HEK293T (cell line): ENCODE measurements at regions not wholly inside any gene's neighbourhood (a gene's known extent, or its start where the extent isn't known, plus 50 kb on each side); places are given as distances from the start of the nearest gene placed in this dataset.

Experiments
- CTCF ChIA-PET: fragments of 350-600 bp; formaldehyde crosslinking; extraction: SDS; loops from one replicate; lab custom pipeline; 2021; ENCODE audit warnings: antibody characterized with exemption, inconsistent platforms; lab: Yijun Ruan, JAX
- POLR2A ChIA-PET: fragments of 350-600 bp; formaldehyde crosslinking; extraction: SDS; loops from one replicate; lab custom pipeline; 2020; ENCODE audit warnings: antibody characterized with exemption, inconsistent platforms; lab: Yijun Ruan, JAX
- DNase-seq: peaks from one replicate; pipeline ENCODE4 v3.0.0; 2012; ENCODE audit warnings: mixed read lengths; ENCODE audit errors: extremely low spot score
- ARNT ChIP-seq: fragments of 450-650 bp; IDR thresholded peaks from 2 replicates; pipeline ENCODE4 v1.6.1; 2017; ENCODE audit warnings: mild to moderate bottlenecking
- BHLHE40 ChIP-seq: fragments of 450-650 bp; IDR thresholded peaks from 2 replicates; pipeline ENCODE4 v1.6.1; 2016; ENCODE audit warnings: mild to moderate bottlenecking, moderate library complexity, borderline replicate concordance
- CTBP1 ChIP-seq: fragments of 450-650 bp; IDR thresholded peaks from 2 replicates; pipeline ENCODE4 v1.6.1; 2016; ENCODE audit warnings: borderline replicate concordance
- ELF4 ChIP-seq: fragments of 450-650 bp; IDR thresholded peaks from 2 replicates; pipeline ENCODE4 v1.6.1; 2017; ENCODE audit warnings: antibody characterized with exemption
- FOXA1 ChIP-seq: fragments of 450-650 bp; IDR thresholded peaks from 2 replicates; pipeline ENCODE4 v1.6.1; 2016; ENCODE audit warnings: mild to moderate bottlenecking
- FOXK2 ChIP-seq: fragments of 450-650 bp; IDR thresholded peaks from 2 replicates; pipeline ENCODE4 v1.6.1; 2016; ENCODE audit warnings: mild to moderate bottlenecking
- FOXM1 ChIP-seq: fragments of 450-650 bp; IDR thresholded peaks from 2 replicates; pipeline ENCODE4 v1.6.1; 2017; ENCODE audit warnings: mild to moderate bottlenecking, borderline replicate concordance
- HDGF ChIP-seq: fragments of 450-650 bp; IDR thresholded peaks from 2 replicates; pipeline ENCODE4 v1.6.1; 2017; ENCODE audit warnings: antibody characterized with exemption, borderline replicate concordance
- L3MBTL2 ChIP-seq: fragments of 450-650 bp; conservative IDR thresholded peaks from 2 replicates; pipeline ENCODE4 v1.6.1; 2016; ENCODE audit warnings: mild to moderate bottlenecking
- LEF1 ChIP-seq: fragments of 450-650 bp; IDR thresholded peaks from 2 replicates; pipeline ENCODE4 v1.6.1; 2017; ENCODE audit warnings: mild to moderate bottlenecking, borderline replicate concordance
- NFRKB ChIP-seq: fragments of 450-650 bp; IDR thresholded peaks from 2 replicates; pipeline ENCODE4 v1.6.1; 2016; ENCODE audit warnings: mild to moderate bottlenecking, moderate library complexity
- PKNOX1 ChIP-seq: fragments of 450-650 bp; IDR thresholded peaks from 2 replicates; pipeline ENCODE4 v1.6.1; 2016
- SP1 ChIP-seq: fragments of 450-650 bp; IDR thresholded peaks from 2 replicates; pipeline ENCODE4 v1.6.1; 2017
- SUZ12 ChIP-seq: fragments of 450-650 bp; IDR thresholded peaks from 2 replicates; pipeline ENCODE4 v1.6.1; 2016; ENCODE audit warnings: mild to moderate bottlenecking
- TARDBP ChIP-seq: fragments of 450-650 bp; IDR thresholded peaks from 2 replicates; pipeline ENCODE4 v1.6.1; 2016
- ZNF384 ChIP-seq: fragments of 450-650 bp; IDR thresholded peaks from 2 replicates; pipeline ENCODE4 v1.6.1; 2016

GRCh38 chrX:39725114-39725513 lies 372.6 kb downstream of the BCOR start:
- ChIA-PET POLR2A (no interaction called here), CTCF (interaction anchor here (0.9 kb wide), 1 partner anchor 20 kb away, joined by 3 read pairs; no protein-coding TSS in a partner anchor)
- no peak for DNase-seq
- TF ChIP-seq TARDBP (no peak), SP1 (no peak), FOXM1 (no peak), ELF4 (no peak), HDGF (no peak), L3MBTL2 (no peak), CTBP1 (no peak), PKNOX1 (no peak), FOXA1 (no peak), NFRKB (no peak), FOXK2 (no peak), LEF1 (no peak)

- CTCF ChIA-PET, result no interaction called here
- no peak for DNase-seq
- TF ChIP-seq ELF4, result no peak
- no peak for TF ChIP-seq CTBP1
- no peak for TF ChIP-seq FOXM1
- TF ChIP-seq L3MBTL2, result no peak
- TF ChIP-seq NFRKB, result no peak
- no peak for TF ChIP-seq ARNT
- TF ChIP-seq HDGF, result no peak
- no peak for TF ChIP-seq SP1
- TF ChIP-seq BHLHE40, result no peak
- POLR2A ChIA-PET, result no interaction called here
These were observed 371.7 kb downstream of the BCOR start for GRCh38 chrX:39725928-39726619.

- TF ChIP-seq SUZ12, result no peak
- no peak for TF ChIP-seq BHLHE40
- no peak for TF ChIP-seq CTBP1
- TF ChIP-seq ARNT, result no peak
- TF ChIP-seq ELF4, result no peak
- no peak for TF ChIP-seq PKNOX1
- no peak for TF ChIP-seq FOXK2
- DNase-seq, result no peak
- CTCF ChIA-PET, result no interaction called here
- POLR2A ChIA-PET, result no interaction called here
These were observed 371.0 kb downstream of the BCOR start for GRCh38 chrX:39726771-39727170.

- DNase-seq, result no peak
- ChIA-PET CTCF (no interaction called here), POLR2A (no interaction called here)
- no peak for TF ChIP-seq L3MBTL2
- TF ChIP-seq TARDBP, result no peak
- TF ChIP-seq HDGF, result no peak
- TF ChIP-seq ZNF384, result no peak
- TF ChIP-seq SP1, result no peak
- TF ChIP-seq BHLHE40, result no peak
These were observed 369.7 kb downstream of the BCOR start for GRCh38 chrX:39728025-39728424.

- DNase-seq, result no peak
- POLR2A ChIA-PET, result no interaction called here
- TF ChIP-seq SUZ12 (no peak), FOXM1 (no peak), NFRKB (no peak)
- CTCF ChIA-PET, result no interaction called here
These were observed 368.7 kb downstream of the BCOR start for GRCh38 chrX:39728852-39729598.

GRCh38 chrX:39729981-39730661 lies 367.6 kb downstream of the BCOR start:
- DNase-seq, result no peak
- CTCF ChIA-PET, result interaction anchor here (0.6 to 0.7 kb wide), 3 partner anchors 29 to 79 kb away, joined by 3 read pairs; no protein-coding TSS in a partner anchor
- POLR2A ChIA-PET, result interaction anchor here (0.9 to 1.6 kb wide), 3 partner anchors 25 to 378 kb away, joined by 3 to 5 read pairs (median 3); no protein-coding TSS in a partner anchor
- TF ChIP-seq SP1, result no peak
- TF ChIP-seq FOXM1, result no peak
- TF ChIP-seq ZNF384, result no peak
- TF ChIP-seq SUZ12, result no peak
- no peak for TF ChIP-seq FOXA1
- TF ChIP-seq L3MBTL2, result no peak
- no peak for TF ChIP-seq PKNOX1
- no peak for TF ChIP-seq HDGF
- TF ChIP-seq LEF1, result no peak
- no peak for TF ChIP-seq FOXK2
- TF ChIP-seq CTBP1, result no peak
- no peak for TF ChIP-seq ELF4
- no peak for TF ChIP-seq NFRKB
- TF ChIP-seq ARNT, result no peak
- no peak for TF ChIP-seq TARDBP
- no peak for TF ChIP-seq BHLHE40
